Sigmoid colon (tissue), 6 donors: ENCODE measurements at regions not wholly inside any gene's neighbourhood (a gene's known extent, or its start where the extent isn't known, plus 50 kb on each side); places are given as distances from the start of the nearest gene placed in this dataset.

Experiments
- DNase-seq: peaks from one replicate; pipeline ENCODE4 v3.0.0-alpha.2; 2019
- H3K27ac ChIP-seq, 4 donors: fragments of 200-600 bp; sonication (generic); one replicate each; pipeline ENCODE4 v1.5.1; 2016 to 2019; ENCODE audit warnings: mild to moderate bottlenecking in 1 of 4
- H3K27me3 ChIP-seq, 3 donors: fragments of 200-600 bp; sonication (generic); one replicate each; pipeline ENCODE4 v1.5.1; 2019; ENCODE audit warnings: mild to moderate bottlenecking in 1 of 3
- H3K36me3 ChIP-seq, 4 donors: fragments of 200-600 bp; sonication (generic); one replicate each; pipeline ENCODE4 v1.5.1; 2016 to 2019
- H3K4me1 ChIP-seq, 4 donors: fragments of 200-600 bp; sonication (generic); one replicate each; pipeline ENCODE4 v1.5.1; 2017 to 2019
- H3K4me3 ChIP-seq, 4 donors: fragments of 200-600 bp; sonication (generic); one replicate each; pipeline ENCODE4 v1.5.1; 2017 to 2019; ENCODE audit warnings: mild to moderate bottlenecking in 2 of 4, moderate library complexity in 1 of 4
- H3K9me3 ChIP-seq, 4 donors: fragments of 200-600 bp in 3 of 4; sonication (generic) in 3 of 4; one replicate each; pipeline versions ENCODE4 v1.5.1 to v1.6.1; 2013 to 2019
- CTCF ChIP-seq, 4 experiments: fragments of 450-650 bp in 3 of 4; fragments of 200-600 bp in 1 of 4; IDR thresholded peaks; one replicate each; pipeline ENCODE4 v1.5.1; 2016 to 2019; ENCODE audit warnings: antibody characterized with exemption in 4 of 4, mild to moderate bottlenecking in 3 of 4, moderate library complexity in 2 of 4
- EP300 ChIP-seq, 4 donors: sonication (generic); formaldehyde crosslinking; IDR thresholded peaks; one replicate each; pipeline ENCODE4 v1.6.1; 2017; ENCODE audit warnings: antibody characterized with exemption in 4 of 4
- POLR2A ChIP-seq, 2 donors: fragments of 450-650 bp; IDR thresholded peaks; one replicate each; pipeline ENCODE4 v1.6.1; 2016; ENCODE audit warnings: antibody characterized with exemption in 2 of 2, mild to moderate bottlenecking in 2 of 2, moderate library complexity in 2 of 2
- POLR2AphosphoS5 ChIP-seq, 4 donors: sonication (generic); formaldehyde crosslinking; IDR thresholded peaks; one replicate each; pipeline ENCODE4 v1.6.1; 2017; ENCODE audit warnings: antibody characterized with exemption in 4 of 4
- WGBS, 2 donors: extraction: QIAGEN DNeasy Blood & Tissue Kit; methylation state at CpG; one replicate each; pipeline ENCODE4 v1.1.7; 2013; 5-methylcytosine and 5-hydroxymethylcytosine counted together
- intact Hi-C: fragments of 100-400 bp; cut with DNase I; formaldehyde crosslinking; loops from one replicate; pipeline ENCODE4 v1.15.1; 2023
- donor health status: healthy with polysubstance abuse.
- donor health status: healthy.

GRCh38 chr2:120814352-120814751, 78.7 kb downstream of the GLI2 start:
- DNase-seq, result no peak
- WGBS, 2 donors, result 86 to 93% methylated on average over 6 of the region's 6 CpGs
- TF ChIP-seq POLR2A (IDR thresholded peaks at IDR 0.05), result no peak
- TF ChIP-seq POLR2AphosphoS5 (IDR thresholded peaks at IDR 0.05), result no peak
- no peak for TF ChIP-seq CTCF (IDR thresholded peaks at IDR 0.05)
- TF ChIP-seq EP300 (IDR thresholded peaks at IDR 0.05), result no peak
- no peaks in the 10 kb centered on the region for H3K27me3 ChIP-seq
- peaks cover 0 to 21% (median 18%) of the 10 kb centered on the region in 4 donors for H3K4me1 ChIP-seq
- H3K9me3 ChIP-seq, result no peaks in the 10 kb centered on the region
- no peak overlapping the region for H3K27ac ChIP-seq
- no peaks in the 10 kb centered on the region for H3K36me3 ChIP-seq
- no peak overlapping the region for H3K4me3 ChIP-seq
- intact Hi-C loops, result no loop called here

- DNase-seq, result no peak
- H3K4me1 ChIP-seq, result peaks cover 0 to 30% (median 27%) of the 10 kb centered on the region in 4 donors
- intact Hi-C loops, result no loop called here
- WGBS, 2 donors, result 62 to 82% methylated on average over 12 of the region's 12 CpGs
- no peaks in the 10 kb centered on the region for H3K9me3 ChIP-seq
- no peak overlapping the region for H3K4me3 ChIP-seq
- H3K36me3 ChIP-seq, result no peaks in the 10 kb centered on the region
- no peak for TF ChIP-seq EP300 (IDR thresholded peaks at IDR 0.05)
- TF ChIP-seq POLR2A (IDR thresholded peaks at IDR 0.05), result no peak
- no peak for TF ChIP-seq CTCF (IDR thresholded peaks at IDR 0.05)
- TF ChIP-seq POLR2AphosphoS5 (IDR thresholded peaks at IDR 0.05), result no peak
- no peaks in the 10 kb centered on the region for H3K27me3 ChIP-seq
- H3K27ac ChIP-seq, result no peak overlapping the region
Observed at GRCh38 chr2:120815292-120815691, 79.6 kb downstream of the GLI2 start.

GRCh38 chr2:120817136-120817955, 81.7 kb downstream of the GLI2 start:
- H3K27ac ChIP-seq, result peak overlapping the region in 3 of 4 donors; percentile 64 to 78 (median 76)
- WGBS, 2 donors, result 83 to 88% methylated on average over 25 of the region's 25 CpGs
- H3K4me1 ChIP-seq, result peaks cover 0 to 50% (median 43%) of the 10 kb centered on the region in 4 donors
- H3K4me3 ChIP-seq, result no peak overlapping the region
- no peaks in the 10 kb centered on the region for H3K27me3 ChIP-seq
- TF ChIP-seq POLR2A (IDR thresholded peaks at IDR 0.05) (no peak), POLR2AphosphoS5 (IDR thresholded peaks at IDR 0.05) (no peak), CTCF (IDR thresholded peaks at IDR 0.05) (no peak), EP300 (IDR thresholded peaks at IDR 0.05) (no peak)
- no peak for DNase-seq
- intact Hi-C loops, result no loop called here
- no peaks in the 10 kb centered on the region for H3K9me3 ChIP-seq
- no peaks in the 10 kb centered on the region for H3K36me3 ChIP-seq

GRCh38 chr2:120817956-120818325, 82.3 kb downstream of the GLI2 start:
- 85 to 86% methylated on average over 3 of the region's 3 CpGs for WGBS, 2 donors
- peak overlapping the region in 3 of 4 donors; percentile 64 to 78 (median 76) for H3K27ac ChIP-seq
- DNase-seq, result no peak
- H3K36me3 ChIP-seq, result no peaks in the 10 kb centered on the region
- intact Hi-C loops, result no loop called here
- TF ChIP-seq CTCF (IDR thresholded peaks at IDR 0.05) (no peak), POLR2AphosphoS5 (IDR thresholded peaks at IDR 0.05) (no peak), POLR2A (IDR thresholded peaks at IDR 0.05) (no peak), EP300 (IDR thresholded peaks at IDR 0.05) (no peak)
- H3K4me3 ChIP-seq, result no peak overlapping the region
- H3K27me3 ChIP-seq, result no peaks in the 10 kb centered on the region
- H3K4me1 ChIP-seq, result peaks cover 0 to 50% (median 43%) of the 10 kb centered on the region in 4 donors
- no peaks in the 10 kb centered on the region for H3K9me3 ChIP-seq
